ENCODE measurements at regions not wholly inside any gene's neighbourhood (a gene's known extent, or its start where the extent isn't known, plus 50 kb on each side); places are given as distances from the start of the nearest gene placed in this dataset.

- Histone ChIP-seq H3K4me3 (ENCODE audit: low read depth, low read length) (no peak overlapping the region), H3K27me3 (replicated peaks) (no peaks in the 10 kb centered on the region), H3K36me3 (replicated peaks) (no peaks in the 10 kb centered on the region), H3K27ac (no peak overlapping the region)
- in situ Hi-C loops (cut with HindIII; ENCODE audit: low pct_ligation_motif_present, low sequenced_read_pairs) = no loop called here
- no peak for DNase-seq
- TF ChIP-seq CTCF (IDR thresholded peaks at IDR 0.05; ENCODE audit: low read depth, low read length, missing control alignments) = no peak
Measured at GRCh38 chr10:28384557-28384956, 81.7 kb upstream of the MPP7 start.

- in situ Hi-C loops (cut with HindIII; ENCODE audit: low pct_ligation_motif_present, low sequenced_read_pairs) = no loop called here
- Histone ChIP-seq H3K27me3 (replicated peaks) (no peaks in the 10 kb centered on the region), H3K4me3 (ENCODE audit: low read depth, low read length) (no peak overlapping the region), H3K36me3 (replicated peaks) (no peaks in the 10 kb centered on the region), H3K27ac (no peak overlapping the region)
- DNase-seq = no peak
- TF ChIP-seq CTCF (IDR thresholded peaks at IDR 0.05; ENCODE audit: low read depth, low read length, missing control alignments) = no peak
Measured at GRCh38 chr10:28385748-28386502, 83.1 kb upstream of the MPP7 start.

GRCh38 chr10:28386503-28386868, 83.6 kb upstream of the MPP7 start:
- in situ Hi-C loops (cut with HindIII; ENCODE audit: low pct_ligation_motif_present, low sequenced_read_pairs) = no loop called here
- H3K36me3 ChIP-seq (replicated peaks) = no peaks in the 10 kb centered on the region
- DNase-seq = no peak
- TF ChIP-seq CTCF (IDR thresholded peaks at IDR 0.05; ENCODE audit: low read depth, low read length, missing control alignments) = no peak
- no peaks in the 10 kb centered on the region for H3K27me3 ChIP-seq (replicated peaks)
- H3K4me3 ChIP-seq (ENCODE audit: low read depth, low read length) = no peak overlapping the region
- no peak overlapping the region for H3K27ac ChIP-seq

GRCh38 chr10:28387140-28387539, 84.3 kb upstream of the MPP7 start:
- no peaks in the 10 kb centered on the region for H3K27me3 ChIP-seq (replicated peaks)
- H3K4me3 ChIP-seq (ENCODE audit: low read depth, low read length) = no peak overlapping the region
- no peak for DNase-seq
- in situ Hi-C loops (cut with HindIII; ENCODE audit: low pct_ligation_motif_present, low sequenced_read_pairs) = no loop called here
- TF ChIP-seq CTCF (IDR thresholded peaks at IDR 0.05; ENCODE audit: low read depth, low read length, missing control alignments) = no peak
- H3K36me3 ChIP-seq (replicated peaks) = no peaks in the 10 kb centered on the region
- H3K27ac ChIP-seq = no peak overlapping the region

GRCh38 chr10:28391283-28391682, 88.4 kb upstream of the MPP7 start:
- in situ Hi-C loops (cut with HindIII; ENCODE audit: low pct_ligation_motif_present, low sequenced_read_pairs) = no loop called here

More at GRCh38 chr10:28391283-28391682, 88.4 kb upstream of the MPP7 start:
- Histone ChIP-seq H3K36me3 (replicated peaks) (no peaks in the 10 kb centered on the region), H3K4me3 (ENCODE audit: low read depth, low read length) (no peak overlapping the region), H3K27ac (no peak overlapping the region), H3K27me3 (replicated peaks) (no peaks in the 10 kb centered on the region)
- TF ChIP-seq CTCF (IDR thresholded peaks at IDR 0.05; ENCODE audit: low read depth, low read length, missing control alignments) = no peak
- DNase-seq = no peak

All from brain microvascular endothelial cell (primary cell).